HAP-1 (cell line): ENCODE measurements at regions not wholly inside any gene's neighbourhood (a gene's known extent, or its start where the extent isn't known, plus 50 kb on each side); places are given as distances from the start of the nearest gene placed in this dataset.

Experiments
- DNase-seq, 2 experiments: peaks; one replicate each; pipeline ENCODE4 v3.0.0-alpha.2; 2016 to 2020; ENCODE audit warnings: low spot score in 2 of 2
- H3K27me3 ChIP-seq: fragments of 250-450 bp; sonication (Bioruptor Pico); 2 replicates; pipeline ENCODE4 v1.5.1; 2020; ENCODE audit warnings: low read depth, mild to moderate bottlenecking, moderate library complexity
- H3K36me3 ChIP-seq: fragments of 250-450 bp; sonication (Bioruptor Pico); replicated peaks from 2 replicates; pipeline ENCODE4 v1.5.1; 2020; ENCODE audit warnings: mild to moderate bottlenecking
- H3K4me1 ChIP-seq: fragments of 250-450 bp; sonication (Bioruptor Pico); 2 replicates; pipeline ENCODE4 v1.5.1; 2020; ENCODE audit warnings: mild to moderate bottlenecking
- H3K4me3 ChIP-seq: fragments of 250-450 bp; sonication (Bioruptor Pico); 2 replicates; pipeline ENCODE4 v1.5.1; 2020; ENCODE audit warnings: mild to moderate bottlenecking, moderate library complexity
- H3K9me3 ChIP-seq: fragments of 250-450 bp; sonication (Bioruptor Pico); 2 replicates; pipeline ENCODE4 v1.5.1; 2020; ENCODE audit warnings: mild to moderate bottlenecking, moderate library complexity
- in situ Hi-C: fragments of 300-500 bp; cut with MboI; formaldehyde crosslinking; loops from 3 replicates; pipeline ENCODE4 v1.14.3; 2020; ENCODE audit warnings: low sequenced_read_pairs, inconsistent platforms, mixed read lengths

DNA sequence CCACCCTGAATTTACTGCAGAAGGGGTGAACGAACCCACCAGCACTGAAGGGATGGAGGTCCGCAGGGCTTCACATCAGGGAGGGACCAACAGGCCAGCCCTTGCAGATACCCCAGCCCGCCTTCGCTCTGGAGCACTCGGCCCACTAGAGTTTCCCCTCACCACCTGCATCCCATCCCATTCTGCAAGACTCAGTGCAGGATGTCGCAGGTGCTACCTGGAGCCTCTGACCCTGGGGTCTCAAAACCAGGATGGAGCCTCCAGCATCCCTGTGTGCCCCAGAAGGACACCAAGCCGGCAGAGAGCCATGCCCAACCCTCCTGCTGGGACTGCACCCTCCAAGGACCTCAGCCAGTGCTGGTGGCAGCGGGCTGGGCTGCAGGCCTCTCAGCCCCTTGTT is 57.6 kb upstream of the ADRA2C start:
- Histone ChIP-seq H3K4me3 (no peak overlapping the region), H3K9me3 (no peaks in the 10 kb centered on the region), H3K27me3 (peaks cover 36% of the 10 kb centered on the region), H3K36me3 (no peaks in the 10 kb centered on the region), H3K4me1 (no peaks in the 10 kb centered on the region)
- no peak for DNase-seq
- in situ Hi-C loops: no loop called here

DNA sequence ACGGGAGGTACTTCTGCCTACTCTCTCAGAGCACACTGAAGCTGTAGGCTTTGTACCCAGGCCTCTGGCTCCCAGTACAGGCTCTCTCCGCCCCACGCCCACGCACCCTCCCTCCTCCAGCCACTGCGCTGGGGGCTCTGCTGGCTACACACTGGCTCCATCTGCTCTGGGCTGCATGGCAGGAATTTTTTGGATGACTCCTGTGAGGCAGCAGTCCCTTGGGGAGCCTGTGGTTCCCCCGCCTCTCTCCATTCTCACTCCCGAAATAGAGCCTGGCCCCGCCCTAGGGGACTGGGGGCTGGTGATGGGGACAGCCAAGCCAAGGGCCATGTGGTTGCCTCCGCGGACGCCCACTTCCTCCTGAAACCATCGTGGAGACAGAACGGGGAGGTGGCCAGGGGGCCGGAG is 58.1 kb upstream of the ADRA2C start:
- DNase-seq: no peak
- in situ Hi-C loops: no loop called here
- H3K27me3 ChIP-seq: peaks cover 41% of the 10 kb centered on the region
- H3K4me3 ChIP-seq: no peak overlapping the region
- H3K9me3 ChIP-seq: no peaks in the 10 kb centered on the region
- no peaks in the 10 kb centered on the region for H3K36me3 ChIP-seq
- no peaks in the 10 kb centered on the region for H3K4me1 ChIP-seq

DNA sequence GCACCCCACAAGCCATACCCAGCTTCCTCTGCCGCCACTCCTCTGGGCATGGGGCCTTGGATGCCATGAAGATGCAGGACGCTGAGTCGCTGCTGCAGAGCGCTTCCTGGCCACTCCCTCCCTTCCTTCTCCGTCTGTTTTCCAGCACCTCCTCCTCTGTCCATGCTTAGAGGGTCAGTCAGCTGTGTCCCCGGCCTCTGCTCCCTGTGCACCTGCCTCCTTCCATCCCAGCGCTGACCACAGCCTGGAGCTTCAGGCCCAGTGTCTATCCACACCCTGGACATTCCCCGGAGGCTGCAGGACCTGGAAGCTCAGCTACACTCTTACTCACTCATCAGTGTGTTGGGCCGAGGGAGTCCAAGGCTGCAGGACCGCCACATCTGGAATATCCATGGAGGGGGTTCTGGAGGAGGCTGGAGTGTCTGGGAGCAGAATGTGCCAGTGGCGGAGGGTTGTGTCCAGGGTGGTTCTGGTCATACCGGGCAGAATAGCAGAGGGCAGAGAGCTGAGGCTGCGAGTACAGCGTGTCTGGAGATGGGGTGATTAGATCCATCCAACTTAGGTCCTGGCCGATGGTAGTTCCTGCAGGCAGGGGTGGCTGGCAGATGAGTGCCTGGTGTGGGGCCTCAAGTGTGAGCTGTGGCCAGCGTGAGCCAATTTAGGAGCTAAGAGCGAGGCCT is 58.6 kb upstream of the ADRA2C start:
- H3K27me3 ChIP-seq: peaks cover 44% of the 10 kb centered on the region
- in situ Hi-C loops: no loop called here
- no peak for DNase-seq
- no peaks in the 10 kb centered on the region for H3K9me3 ChIP-seq
- H3K4me3 ChIP-seq: no peak overlapping the region
- H3K4me1 ChIP-seq: no peaks in the 10 kb centered on the region
- H3K36me3 ChIP-seq: no peaks in the 10 kb centered on the region

DNA sequence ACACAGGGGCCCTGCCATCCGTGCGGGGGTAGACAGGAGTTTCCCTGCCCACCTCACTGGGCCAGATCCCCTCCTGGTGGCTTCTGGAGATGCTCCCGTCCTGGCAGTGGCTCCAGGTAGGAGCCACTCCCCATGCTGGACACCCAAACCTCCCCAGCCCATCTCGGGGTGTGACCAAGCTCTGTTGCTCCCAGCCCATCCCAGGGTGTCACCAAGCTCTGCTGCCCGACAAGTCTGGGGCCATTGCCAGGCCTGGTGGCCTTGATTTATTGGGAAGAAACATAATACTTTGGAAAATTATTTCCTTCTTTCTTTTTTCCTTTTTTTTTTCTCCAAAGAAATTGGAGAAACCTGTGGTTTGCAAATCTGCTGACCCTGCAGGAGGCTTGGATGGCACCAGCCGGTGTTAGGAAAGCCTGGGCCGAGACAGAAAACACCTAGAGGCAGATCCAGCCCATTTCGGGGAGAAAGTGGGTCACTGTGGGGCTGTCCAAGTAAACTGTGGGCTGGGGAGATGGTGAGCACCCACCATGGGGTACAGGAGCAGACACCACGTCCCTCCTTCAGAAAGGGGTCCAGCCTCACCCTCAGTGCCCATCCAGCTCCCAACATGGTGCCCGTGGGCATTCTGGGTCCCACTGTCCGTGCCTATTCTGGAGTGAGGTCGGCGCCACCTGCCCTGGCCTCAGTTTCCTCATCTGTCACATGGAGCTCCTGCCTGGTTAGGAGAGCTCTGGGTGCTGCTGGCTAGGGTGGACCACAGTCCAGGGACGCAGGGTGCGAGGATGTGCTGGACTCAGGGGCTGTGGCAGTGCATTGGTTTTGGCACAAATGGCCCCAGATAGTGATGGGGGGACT is 59.4 kb upstream of the ADRA2C start:
- Histone ChIP-seq H3K36me3 (no peaks in the 10 kb centered on the region), H3K4me1 (no peaks in the 10 kb centered on the region), H3K4me3 (no peak overlapping the region), H3K27me3 (peaks cover 44% of the 10 kb centered on the region), H3K9me3 (no peaks in the 10 kb centered on the region)
- DNase-seq: no peak
- in situ Hi-C loops: no loop called here

DNA sequence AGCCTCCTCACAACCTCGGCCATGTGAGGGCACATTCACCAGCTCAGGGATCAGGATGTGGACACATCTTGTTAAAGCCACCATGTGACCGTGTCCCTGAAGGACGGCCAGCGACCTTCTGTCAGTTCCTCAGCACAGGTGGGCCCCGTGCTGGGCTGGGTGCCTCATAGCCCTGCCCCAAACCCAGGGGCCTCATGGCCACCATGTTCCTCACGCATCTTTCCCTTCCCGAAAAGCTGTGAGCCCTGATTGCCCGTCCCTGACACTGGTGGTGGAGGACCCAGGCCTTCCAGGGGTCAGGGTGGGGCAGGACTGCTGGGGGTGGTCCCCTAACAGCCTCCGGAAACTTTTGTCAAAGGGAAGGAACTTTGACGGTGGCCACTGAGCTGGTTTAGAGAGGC is 60.1 kb upstream of the ADRA2C start:
- in situ Hi-C loops: no loop called here
- H3K4me1 ChIP-seq: no peaks in the 10 kb centered on the region
- peaks cover 44% of the 10 kb centered on the region for H3K27me3 ChIP-seq
- no peaks in the 10 kb centered on the region for H3K36me3 ChIP-seq
- no peak overlapping the region for H3K4me3 ChIP-seq
- H3K9me3 ChIP-seq: no peaks in the 10 kb centered on the region
- DNase-seq: no peak

DNA sequence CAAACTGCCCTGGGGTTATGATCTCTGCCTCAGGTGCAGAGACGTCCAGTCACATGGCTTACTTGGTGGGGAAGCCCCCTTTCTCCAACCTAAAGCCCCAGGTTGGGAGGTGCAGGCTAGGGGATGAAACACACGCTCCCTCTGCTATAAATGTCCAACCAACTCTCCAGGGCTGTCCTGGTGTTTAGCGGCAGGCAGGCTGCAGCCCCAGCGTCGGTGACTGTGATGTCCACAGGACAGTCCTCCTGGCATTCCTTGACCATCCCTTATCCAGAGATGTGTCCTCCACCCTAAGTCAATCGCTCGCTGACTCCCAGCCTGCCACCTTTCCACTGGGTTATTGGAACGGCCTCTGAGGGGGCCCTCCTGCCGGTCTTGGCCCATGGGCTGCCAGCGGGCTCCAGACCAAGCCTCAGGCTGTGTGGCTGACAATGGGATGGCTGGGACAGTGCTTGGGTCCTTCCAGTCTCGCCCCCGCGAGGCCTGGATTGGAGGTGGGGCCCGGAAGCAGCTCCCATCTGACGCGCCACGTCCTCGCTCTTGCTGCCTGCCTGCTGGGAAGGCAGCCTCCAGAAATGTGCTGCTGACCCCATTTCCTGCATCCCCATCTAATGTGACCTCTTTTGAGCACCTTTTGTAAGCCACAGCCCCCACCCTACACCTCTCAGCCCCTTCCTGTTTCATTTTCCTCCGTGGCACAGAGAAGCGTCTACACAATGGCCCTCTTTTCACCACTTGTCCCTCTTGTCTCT is 60.8 kb upstream of the ADRA2C start:
- DNase-seq: no peak
- H3K27me3 ChIP-seq: peaks cover 44% of the 10 kb centered on the region
- no peak overlapping the region for H3K4me3 ChIP-seq
- H3K9me3 ChIP-seq: no peaks in the 10 kb centered on the region
- H3K4me1 ChIP-seq: no peaks in the 10 kb centered on the region
- no peaks in the 10 kb centered on the region for H3K36me3 ChIP-seq
- in situ Hi-C loops: no loop called here

DNA sequence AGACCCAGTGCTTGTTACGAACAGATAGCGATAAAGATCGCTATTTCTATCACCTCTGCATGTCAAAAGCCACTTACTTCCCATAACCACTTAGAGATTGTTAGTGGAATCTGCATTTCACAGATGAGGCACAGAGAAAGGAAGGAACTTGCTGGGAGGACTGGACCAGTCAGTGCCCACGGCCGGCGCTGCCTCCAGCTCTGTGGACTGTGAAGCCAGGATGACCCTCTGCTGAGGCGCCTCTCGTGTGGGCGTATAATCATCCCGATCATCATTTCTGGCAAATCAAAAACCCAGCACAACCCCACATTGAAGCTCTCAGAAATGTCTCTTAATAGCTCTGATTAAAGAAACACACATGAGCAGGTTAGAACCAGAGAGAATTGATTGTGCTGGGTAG is 61.5 kb upstream of the ADRA2C start:
- Histone ChIP-seq H3K9me3 (no peaks in the 10 kb centered on the region), H3K27me3 (peaks cover 44% of the 10 kb centered on the region), H3K4me3 (no peak overlapping the region), H3K4me1 (no peaks in the 10 kb centered on the region), H3K36me3 (no peaks in the 10 kb centered on the region)
- in situ Hi-C loops: no loop called here
- DNase-seq: no peak

DNA sequence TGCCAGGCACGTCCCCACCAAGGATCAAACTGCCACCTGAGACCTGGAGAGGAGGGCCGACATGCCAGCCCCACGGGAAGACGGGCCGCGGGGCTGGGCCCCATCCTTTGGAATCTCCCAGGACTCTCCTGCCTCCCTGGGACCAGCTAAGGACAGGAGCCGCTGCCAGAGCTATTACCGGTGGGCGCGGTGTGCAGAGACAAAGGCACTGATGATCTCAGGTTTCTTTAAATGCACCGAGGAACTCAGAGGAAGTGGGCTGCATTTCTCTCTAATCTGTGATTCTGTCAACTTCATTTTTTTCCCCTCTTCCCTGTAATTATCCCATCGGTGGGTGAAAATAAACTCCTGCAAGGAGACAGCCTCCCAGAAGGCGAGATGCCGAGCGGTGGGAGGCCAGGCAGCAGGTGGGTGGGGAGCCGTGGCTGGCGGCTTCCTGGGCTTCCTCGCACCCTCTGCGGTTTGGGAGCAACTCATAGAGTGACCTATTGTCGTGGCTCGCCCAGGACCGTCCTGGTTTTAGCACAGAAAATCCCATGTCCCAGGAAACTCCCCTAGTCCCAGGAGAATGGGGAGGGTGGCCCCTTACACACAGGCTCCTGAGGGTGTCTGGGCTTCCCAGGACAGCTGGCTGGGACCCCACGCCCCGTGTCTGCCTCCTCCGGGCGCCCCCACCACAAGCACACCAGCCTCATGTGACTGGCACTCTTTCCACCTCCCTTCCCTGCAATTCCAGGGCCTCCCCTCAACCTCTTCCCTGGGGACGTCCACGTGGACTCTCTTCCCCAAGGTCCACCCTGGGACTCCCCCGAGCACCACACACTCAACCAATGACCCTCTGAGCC is 62.3 kb upstream of the ADRA2C start:
- H3K27me3 ChIP-seq: peaks cover 44% of the 10 kb centered on the region
- H3K4me3 ChIP-seq: no peak overlapping the region
- no peaks in the 10 kb centered on the region for H3K9me3 ChIP-seq
- no peak for DNase-seq
- no peaks in the 10 kb centered on the region for H3K4me1 ChIP-seq
- in situ Hi-C loops: no loop called here
- H3K36me3 ChIP-seq: no peaks in the 10 kb centered on the region

DNA sequence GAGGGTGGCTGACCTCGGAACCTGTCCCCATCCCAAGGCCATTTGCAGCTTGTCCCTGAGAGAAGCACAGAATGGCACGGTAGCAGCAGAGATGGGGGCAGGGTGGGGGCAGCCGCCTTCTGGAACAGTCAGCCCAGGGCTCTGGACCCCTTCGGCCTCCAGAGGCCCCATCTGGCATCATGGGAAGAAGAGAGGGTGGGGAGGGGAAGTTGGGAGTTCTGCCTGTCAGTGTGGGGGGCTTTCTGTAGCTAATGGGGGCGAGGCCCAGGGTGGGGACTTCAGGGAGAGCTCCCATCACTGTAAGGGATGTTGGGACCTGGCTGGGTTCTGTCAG is 62.9 kb upstream of the ADRA2C start:
- no peak for DNase-seq
- no peak overlapping the region for H3K4me3 ChIP-seq
- no peaks in the 10 kb centered on the region for H3K36me3 ChIP-seq
- H3K9me3 ChIP-seq: no peaks in the 10 kb centered on the region
- in situ Hi-C loops: no loop called here
- H3K27me3 ChIP-seq: peaks cover 44% of the 10 kb centered on the region
- H3K4me1 ChIP-seq: no peaks in the 10 kb centered on the region

DNA sequence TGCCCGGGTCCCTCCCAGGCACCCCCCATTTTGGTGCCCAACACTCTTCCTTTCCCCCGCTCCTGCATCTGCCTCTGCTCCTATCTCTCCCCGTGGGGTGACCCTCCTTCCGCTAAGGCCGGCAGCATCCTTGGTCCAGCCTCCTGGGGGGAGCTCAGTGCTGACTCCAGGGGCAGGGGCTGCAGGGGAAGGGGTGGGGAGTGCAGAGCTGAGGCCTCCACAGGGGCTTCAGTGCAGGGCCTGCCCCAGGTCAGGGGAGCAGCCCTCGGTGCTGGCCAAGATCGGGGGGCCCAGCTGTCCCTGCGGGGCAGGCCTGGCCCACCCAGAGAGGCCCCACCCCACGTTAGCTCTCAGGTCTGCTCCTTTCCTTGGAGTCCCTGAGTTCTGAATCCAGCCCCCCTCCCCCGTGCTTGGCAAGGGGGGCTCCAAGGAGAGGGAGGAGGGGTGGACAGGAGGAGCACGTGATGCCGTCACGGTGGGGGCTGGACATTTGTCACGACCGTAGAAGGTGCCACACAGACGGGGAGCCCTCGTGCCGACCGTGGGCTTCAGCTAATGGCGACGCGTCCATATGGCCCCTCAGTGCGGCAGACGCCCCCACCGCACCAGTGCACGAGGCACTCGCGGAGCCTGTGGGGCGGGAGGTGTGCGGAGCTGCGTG is 63.5 kb upstream of the ADRA2C start:
- H3K4me1 ChIP-seq: no peaks in the 10 kb centered on the region
- no peak overlapping the region for H3K4me3 ChIP-seq
- H3K27me3 ChIP-seq: peaks cover 41% of the 10 kb centered on the region
- H3K36me3 ChIP-seq: no peaks in the 10 kb centered on the region
- H3K9me3 ChIP-seq: no peaks in the 10 kb centered on the region
- in situ Hi-C loops: no loop called here
- DNase-seq: no peak

DNA sequence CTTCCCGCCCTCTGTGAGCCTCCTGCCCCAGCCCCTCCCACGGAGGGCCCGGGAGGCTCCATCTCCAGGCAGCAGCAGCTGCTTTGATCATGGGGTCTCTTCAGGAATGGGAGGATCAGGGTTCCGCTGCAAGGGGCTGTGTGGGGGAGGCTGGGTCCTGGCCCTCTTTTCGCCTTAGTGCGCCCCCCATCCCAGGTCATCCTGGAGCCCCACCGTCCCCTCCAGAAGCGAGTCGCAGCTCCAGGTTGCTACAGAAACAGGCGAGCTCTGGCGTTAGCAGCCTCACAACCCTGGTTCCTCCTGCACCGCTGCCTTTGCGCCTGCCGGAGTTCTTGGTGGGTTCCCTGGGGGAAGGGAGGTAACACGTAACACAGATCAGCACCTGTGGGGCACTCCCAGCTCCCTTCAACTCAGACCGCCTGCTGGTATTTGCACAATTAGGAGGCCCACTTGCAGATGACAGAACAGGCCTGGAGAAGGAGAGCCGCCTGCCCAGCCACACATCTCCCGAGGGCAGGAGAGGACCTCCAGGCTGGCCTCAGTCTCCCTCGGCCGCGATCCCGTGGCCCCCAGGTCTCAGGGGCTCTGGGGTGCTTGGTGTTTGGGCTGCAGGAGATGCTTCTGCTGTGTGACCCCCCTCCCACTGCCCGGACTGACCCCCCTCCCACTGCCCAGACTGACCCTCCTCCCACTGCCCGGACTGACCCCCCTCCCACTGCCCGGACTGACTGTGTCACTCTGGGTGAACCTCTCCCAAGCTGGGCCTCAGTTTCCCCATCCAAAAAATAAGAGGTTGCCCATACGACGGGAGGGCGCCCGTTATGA is 64.2 kb upstream of the ADRA2C start:
- no peaks in the 10 kb centered on the region for H3K9me3 ChIP-seq
- peaks cover 38% of the 10 kb centered on the region for H3K27me3 ChIP-seq
- in situ Hi-C loops: no loop called here
- no peaks in the 10 kb centered on the region for H3K4me1 ChIP-seq
- H3K4me3 ChIP-seq: no peak overlapping the region
- H3K36me3 ChIP-seq: no peaks in the 10 kb centered on the region
- no peak for DNase-seq

DNA sequence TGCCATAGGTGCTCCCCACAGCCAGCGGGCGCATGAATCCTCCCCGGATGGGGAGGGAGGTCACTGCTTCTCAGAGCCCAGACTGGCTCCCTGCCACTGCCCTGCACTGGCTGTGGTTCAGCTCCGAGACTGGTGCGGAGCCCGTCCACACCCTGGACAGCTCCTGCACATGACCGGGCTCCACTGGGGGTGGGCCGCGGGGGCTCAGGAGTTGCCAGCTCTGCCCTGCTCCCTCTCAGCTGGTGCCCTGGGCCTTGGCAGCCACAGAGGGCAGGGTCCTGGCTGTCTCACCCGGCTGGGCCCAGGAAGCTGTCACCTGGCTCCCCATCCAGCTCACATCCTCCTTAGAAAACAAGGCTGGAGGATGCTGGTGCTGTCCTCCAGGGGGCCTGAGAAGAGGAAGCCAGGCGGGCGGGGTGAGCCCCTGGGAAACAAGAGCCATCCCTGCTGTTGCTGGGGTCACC is 64.9 kb upstream of the ADRA2C start:
- H3K36me3 ChIP-seq: no peaks in the 10 kb centered on the region
- no peaks in the 10 kb centered on the region for H3K4me1 ChIP-seq
- no peaks in the 10 kb centered on the region for H3K9me3 ChIP-seq
- in situ Hi-C loops: no loop called here
- DNase-seq: no peak
- no peak overlapping the region for H3K4me3 ChIP-seq
- peaks cover 34% of the 10 kb centered on the region for H3K27me3 ChIP-seq
